Left ventricle myocardium inferior (tissue), 1 donor: ENCODE measurements at regions not wholly inside any gene's neighbourhood (a gene's known extent, or its start where the extent isn't known, plus 50 kb on each side); places are given as distances from the start of the nearest gene placed in this dataset.

Source experiments
- DNase-seq: peaks from one replicate; pipeline ENCODE4 v3.0.0-alpha.2; 2020
- H3K27ac ChIP-seq: fragments of 200-600 bp; replicated peaks from 2 replicates; pipeline ENCODE4 v1.8.0; 2021
- H3K27me3 ChIP-seq: fragments of 200-600 bp; 2 replicates; pipeline ENCODE4 v1.8.0; 2021; ENCODE audit warnings: low read depth
- H3K36me3 ChIP-seq: fragments of 200-600 bp; 2 replicates; pipeline ENCODE4 v1.8.0; 2021
- H3K4me1 ChIP-seq: fragments of 200-600 bp; 2 replicates; pipeline ENCODE4 v1.8.0; 2021
- H3K4me3 ChIP-seq: fragments of 200-600 bp; 2 replicates; pipeline ENCODE4 v1.8.0; 2021; ENCODE audit warnings: mild to moderate bottlenecking, moderate library complexity
- H3K9me3 ChIP-seq: fragments of 200-600 bp; replicated peaks from 2 replicates; pipeline ENCODE4 v1.8.0; 2021
- intact Hi-C: fragments of 100-400 bp; cut with micrococcal nuclease; formaldehyde crosslinking; loops from one replicate; pipeline ENCODE4 v1.11.0; 2022
- TF ChIP-seq, protein P1 (sequence below): fragments of 200-600 bp; IDR thresholded peaks from 2 replicates; pipeline ENCODE4 v1.8.0; 2021; ENCODE audit warnings: antibody characterized with exemption, mild to moderate bottlenecking, borderline replicate concordance
- donor health status: DM: no; HTN: yes; CAD: no; lungs with severe emphysema.

DNA sequence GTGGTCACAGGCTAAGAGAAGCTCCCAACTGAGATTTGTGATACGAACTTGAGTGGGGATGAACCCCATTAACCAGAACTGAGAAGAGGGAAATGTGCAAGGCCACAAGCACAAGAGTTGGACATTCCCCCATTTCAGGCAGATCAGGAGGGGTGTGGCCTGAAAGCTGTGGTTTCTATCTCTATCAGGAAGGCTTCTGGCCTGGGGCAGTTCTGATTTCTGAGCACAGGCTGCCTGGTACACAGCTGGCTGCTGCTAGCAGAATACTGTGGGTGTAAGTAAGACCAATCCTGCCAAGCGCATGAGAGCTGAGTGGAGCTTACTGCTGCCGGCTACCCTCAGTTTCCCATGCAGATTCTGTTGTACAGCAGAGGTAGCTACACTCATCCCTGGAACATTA is 484.6 kb downstream of the SATB2 start:
- H3K9me3 ChIP-seq = peaks cover 42% of the 10 kb centered on the region
- TF ChIP-seq, protein P1, sequence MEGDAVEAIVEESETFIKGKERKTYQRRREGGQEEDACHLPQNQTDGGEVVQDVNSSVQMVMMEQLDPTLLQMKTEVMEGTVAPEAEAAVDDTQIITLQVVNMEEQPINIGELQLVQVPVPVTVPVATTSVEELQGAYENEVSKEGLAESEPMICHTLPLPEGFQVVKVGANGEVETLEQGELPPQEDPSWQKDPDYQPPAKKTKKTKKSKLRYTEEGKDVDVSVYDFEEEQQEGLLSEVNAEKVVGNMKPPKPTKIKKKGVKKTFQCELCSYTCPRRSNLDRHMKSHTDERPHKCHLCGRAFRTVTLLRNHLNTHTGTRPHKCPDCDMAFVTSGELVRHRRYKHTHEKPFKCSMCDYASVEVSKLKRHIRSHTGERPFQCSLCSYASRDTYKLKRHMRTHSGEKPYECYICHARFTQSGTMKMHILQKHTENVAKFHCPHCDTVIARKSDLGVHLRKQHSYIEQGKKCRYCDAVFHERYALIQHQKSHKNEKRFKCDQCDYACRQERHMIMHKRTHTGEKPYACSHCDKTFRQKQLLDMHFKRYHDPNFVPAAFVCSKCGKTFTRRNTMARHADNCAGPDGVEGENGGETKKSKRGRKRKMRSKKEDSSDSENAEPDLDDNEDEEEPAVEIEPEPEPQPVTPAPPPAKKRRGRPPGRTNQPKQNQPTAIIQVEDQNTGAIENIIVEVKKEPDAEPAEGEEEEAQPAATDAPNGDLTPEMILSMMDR = no peak
- no peak overlapping the region for H3K27ac ChIP-seq
- no peak overlapping the region for H3K4me3 ChIP-seq
- DNase-seq = no peak
- no peaks in the 10 kb centered on the region for H3K27me3 ChIP-seq
- no peaks in the 10 kb centered on the region for H3K4me1 ChIP-seq
- no peaks in the 10 kb centered on the region for H3K36me3 ChIP-seq
- intact Hi-C loops = no loop called here

DNA sequence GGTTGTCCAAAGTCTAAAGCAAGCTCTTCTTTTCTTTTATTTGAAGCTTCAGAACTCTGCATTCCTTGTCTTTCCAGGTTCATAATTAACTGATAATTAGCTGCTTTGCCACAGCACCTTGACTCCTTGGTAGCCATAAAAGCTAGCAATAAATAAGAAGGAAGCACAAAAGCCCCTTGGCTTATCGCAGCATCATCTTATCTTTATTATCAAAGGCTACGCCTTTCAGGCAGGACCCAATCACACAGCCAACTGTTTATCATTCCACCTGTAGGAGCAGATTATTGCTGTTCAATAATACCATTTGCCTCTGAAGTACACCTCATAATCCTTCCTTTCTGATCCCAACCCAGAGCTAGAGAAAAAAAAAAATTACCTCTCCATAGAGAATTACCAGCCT is 489.2 kb downstream of the SATB2 start:
- no peaks in the 10 kb centered on the region for H3K36me3 ChIP-seq

DNA sequence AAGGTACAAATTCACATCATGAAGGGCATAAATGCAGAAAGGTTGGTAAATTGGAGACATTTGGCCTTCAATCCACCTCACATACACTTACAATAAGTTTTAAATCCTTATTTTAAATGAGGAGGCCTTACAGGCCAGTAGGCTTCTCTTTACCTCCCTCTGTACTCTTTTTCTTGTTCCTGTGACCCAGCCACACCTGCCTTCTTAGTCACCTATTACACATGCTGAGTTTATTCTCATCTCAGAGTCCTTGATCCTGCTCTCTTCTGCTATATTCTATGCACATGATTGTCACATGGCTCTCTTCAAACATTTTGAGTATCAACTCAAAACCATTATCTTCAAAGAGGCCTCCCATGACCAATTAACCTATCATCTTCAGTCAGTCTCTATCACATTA is 491.5 kb downstream of the SATB2 start:
- no peak overlapping the region for H3K27ac ChIP-seq
- no peak overlapping the region for H3K4me3 ChIP-seq
- H3K27me3 ChIP-seq = no peaks in the 10 kb centered on the region
- H3K36me3 ChIP-seq = no peaks in the 10 kb centered on the region
- DNase-seq = no peak
- TF ChIP-seq, protein P1 = no peak
- H3K9me3 ChIP-seq = no peaks in the 10 kb centered on the region
- intact Hi-C loops = no loop called here
- H3K4me1 ChIP-seq = no peaks in the 10 kb centered on the region

More for the DNA sequence above, 489.2 kb downstream of the SATB2 start:
- intact Hi-C loops = no loop called here
- no peaks in the 10 kb centered on the region for H3K27me3 ChIP-seq
- peaks cover 4% of the 10 kb centered on the region for H3K9me3 ChIP-seq
- H3K4me1 ChIP-seq = no peaks in the 10 kb centered on the region
- no peak overlapping the region for H3K4me3 ChIP-seq
- DNase-seq = no peak
- no peak overlapping the region for H3K27ac ChIP-seq
- TF ChIP-seq, protein P1 = no peak

DNA sequence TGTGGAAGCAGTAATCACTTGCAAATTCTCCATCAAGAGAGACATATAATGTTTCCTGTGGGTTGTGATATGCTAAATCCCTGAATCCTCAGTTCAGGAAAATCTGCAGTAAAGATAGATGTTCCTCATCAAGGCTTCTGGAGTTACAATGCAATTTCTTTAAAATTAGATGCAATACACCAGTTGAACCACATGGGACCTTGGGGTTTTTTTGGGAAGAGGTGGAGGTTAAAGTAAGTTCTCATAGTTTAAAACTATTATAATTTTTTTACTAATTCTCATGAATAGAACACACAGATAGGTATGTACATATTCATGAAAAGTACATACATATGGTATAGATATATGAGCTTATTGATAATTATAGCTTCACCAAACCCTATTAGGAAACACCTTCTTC is 496.2 kb downstream of the SATB2 start:
- H3K27me3 ChIP-seq = no peaks in the 10 kb centered on the region
- TF ChIP-seq, protein P1 = no peak
- H3K27ac ChIP-seq = no peak overlapping the region

DNA sequence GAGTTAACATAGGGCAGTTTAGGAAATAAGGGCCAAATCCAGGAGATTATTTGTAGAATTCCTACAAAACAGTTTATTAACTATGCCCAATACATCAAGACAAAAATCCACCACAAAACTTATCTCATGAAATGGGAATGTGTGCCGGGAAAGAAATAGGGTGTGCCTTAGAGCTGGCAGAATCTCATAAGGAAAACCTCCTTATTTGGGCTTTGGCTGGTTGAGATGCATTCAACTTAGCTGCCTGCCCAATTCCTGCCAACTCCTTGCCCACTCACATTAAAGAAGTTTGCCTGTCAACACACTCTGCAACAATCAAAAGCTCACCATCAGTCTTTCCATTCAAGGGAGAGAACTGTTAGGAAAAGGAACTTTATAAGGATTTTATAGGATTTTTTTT is 500.6 kb downstream of the SATB2 start:
- H3K36me3 ChIP-seq = no peaks in the 10 kb centered on the region
- no peaks in the 10 kb centered on the region for H3K9me3 ChIP-seq
- intact Hi-C loops = no loop called here
- no peak overlapping the region for H3K4me3 ChIP-seq
- TF ChIP-seq, protein P1 = no peak
- H3K4me1 ChIP-seq = no peaks in the 10 kb centered on the region
- no peaks in the 10 kb centered on the region for H3K27me3 ChIP-seq
- no peak overlapping the region for H3K27ac ChIP-seq
- DNase-seq = no peak

More for the DNA sequence above, 496.2 kb downstream of the SATB2 start:
- Histone ChIP-seq H3K36me3 (no peaks in the 10 kb centered on the region), H3K4me3 (no peak overlapping the region), H3K4me1 (no peaks in the 10 kb centered on the region), H3K9me3 (no peaks in the 10 kb centered on the region)
- intact Hi-C loops = no loop called here
- DNase-seq = no peak

DNA sequence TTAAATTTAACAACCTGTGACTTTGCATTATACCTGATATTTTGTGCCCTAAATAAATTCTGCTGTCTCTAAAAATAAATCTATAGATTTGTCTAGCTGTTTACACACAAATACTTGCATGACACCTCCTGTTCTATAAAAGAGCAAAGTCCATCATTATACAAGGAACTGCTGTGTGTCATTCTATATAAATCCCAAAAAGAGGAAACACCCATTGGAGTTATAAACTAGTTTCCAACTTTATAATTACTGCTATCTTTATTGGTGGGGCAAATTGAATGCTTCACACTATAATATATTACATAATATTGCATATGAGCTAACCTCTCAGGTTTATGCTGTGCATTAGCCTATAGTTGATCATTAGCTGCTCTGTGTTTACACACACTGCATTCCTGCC is 504.4 kb downstream of the SATB2 start:
- no peak overlapping the region for H3K4me3 ChIP-seq
- TF ChIP-seq, protein P1 = no peak
- no peak overlapping the region for H3K27ac ChIP-seq
- no peaks in the 10 kb centered on the region for H3K4me1 ChIP-seq
- H3K9me3 ChIP-seq = no peaks in the 10 kb centered on the region
- no peaks in the 10 kb centered on the region for H3K27me3 ChIP-seq
- no peak for DNase-seq
- H3K36me3 ChIP-seq = no peaks in the 10 kb centered on the region
- intact Hi-C loops = no loop called here
